ENCODE measurements at regions not wholly inside any gene's neighbourhood (a gene's known extent, or its start where the extent isn't known, plus 50 kb on each side); places are given as distances from the start of the nearest gene placed in this dataset.
A peak's percentile ranks its signal among the peaks of the same experiment; 100 is the strongest.

DNA sequence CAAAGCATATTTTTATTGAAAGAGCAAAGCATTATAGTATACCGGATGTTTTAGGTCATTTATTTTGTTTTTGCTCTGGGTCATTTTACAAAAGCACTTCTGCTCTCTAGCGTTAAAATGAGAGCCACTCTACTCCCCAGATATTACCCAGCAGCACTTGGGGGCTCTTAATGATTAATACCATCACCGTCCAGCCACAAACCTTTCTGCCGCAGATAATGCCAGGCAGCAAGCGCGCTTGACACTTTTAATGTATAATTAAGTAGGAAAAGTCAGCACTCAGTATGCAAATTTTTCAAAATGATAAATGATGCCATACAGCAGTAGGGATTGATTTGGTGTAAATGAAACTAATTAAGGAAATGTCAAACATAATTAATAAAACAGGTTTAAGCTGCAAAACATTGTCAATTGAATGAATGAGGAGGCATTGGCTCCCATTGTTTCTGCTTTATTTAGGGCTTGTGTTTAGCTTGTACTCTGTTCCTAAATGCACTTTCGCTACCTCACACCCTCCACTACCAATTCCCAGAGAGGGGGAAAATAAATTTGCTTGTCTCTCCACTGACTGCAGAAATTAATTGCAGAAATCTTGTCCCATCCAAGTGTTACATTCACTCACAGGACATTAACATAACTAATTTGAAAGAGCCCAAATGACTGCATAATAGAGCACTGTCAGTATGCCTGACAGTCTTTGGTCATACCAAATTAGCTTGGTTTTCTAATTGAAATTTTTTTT, 358.8 kb upstream of the ARRDC3 start:
- DNase-seq (ENCODE audit: low read depth, low spot score), result no peak

- DNase-seq (ENCODE audit: low read depth, low spot score), result no peak
These were observed 346.9 kb upstream of the ARRDC3 start for GRCh38 chr5:91730026-91730425.

DNA sequence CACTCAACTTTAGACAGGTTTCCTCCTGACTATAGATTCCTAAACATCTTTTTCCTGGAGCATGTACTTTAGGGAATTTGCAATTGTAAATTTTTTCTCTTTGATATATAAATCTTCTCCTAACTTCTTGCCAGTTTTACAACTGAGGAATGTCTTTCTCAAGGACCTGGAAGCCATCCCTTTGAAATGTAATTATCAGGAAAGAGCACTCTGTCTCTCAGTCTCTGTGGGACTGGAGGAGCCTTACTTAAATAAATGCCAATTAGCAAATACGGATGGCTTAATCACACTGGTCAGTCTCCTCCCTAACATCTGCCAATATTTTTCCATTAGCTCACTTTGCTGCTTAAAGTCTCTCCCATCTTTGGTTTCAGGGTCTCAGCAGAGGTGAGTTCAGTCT, 344.3 kb upstream of the ARRDC3 start:
- no peak for DNase-seq (ENCODE audit: low read depth, low spot score)

GRCh38 chr5:91722736-91723467, 339.8 kb upstream of the ARRDC3 start:
- DNase-seq (ENCODE audit: low read depth, low spot score), result no peak

GRCh38 chr5:91712718-91713117, 329.6 kb upstream of the ARRDC3 start:
- DNase-seq (ENCODE audit: low read depth, low spot score), result no peak

DNA sequence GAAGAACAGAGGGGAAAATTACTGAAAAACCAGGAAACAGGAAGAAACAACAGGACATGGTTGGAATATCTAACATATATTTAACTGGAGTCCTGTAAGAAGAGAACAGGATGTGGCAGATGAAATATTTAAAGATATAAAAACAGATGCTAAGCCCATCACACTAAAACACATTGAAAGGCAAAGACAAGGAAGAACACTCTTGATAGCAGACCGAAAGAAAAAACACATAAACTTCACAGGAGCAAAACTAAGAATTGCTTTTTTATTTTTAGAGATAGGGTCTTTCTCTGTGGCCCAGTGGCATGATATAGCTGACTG, 324.4 kb upstream of the ARRDC3 start:
- no peak for DNase-seq (ENCODE audit: low read depth, low spot score)

DNA sequence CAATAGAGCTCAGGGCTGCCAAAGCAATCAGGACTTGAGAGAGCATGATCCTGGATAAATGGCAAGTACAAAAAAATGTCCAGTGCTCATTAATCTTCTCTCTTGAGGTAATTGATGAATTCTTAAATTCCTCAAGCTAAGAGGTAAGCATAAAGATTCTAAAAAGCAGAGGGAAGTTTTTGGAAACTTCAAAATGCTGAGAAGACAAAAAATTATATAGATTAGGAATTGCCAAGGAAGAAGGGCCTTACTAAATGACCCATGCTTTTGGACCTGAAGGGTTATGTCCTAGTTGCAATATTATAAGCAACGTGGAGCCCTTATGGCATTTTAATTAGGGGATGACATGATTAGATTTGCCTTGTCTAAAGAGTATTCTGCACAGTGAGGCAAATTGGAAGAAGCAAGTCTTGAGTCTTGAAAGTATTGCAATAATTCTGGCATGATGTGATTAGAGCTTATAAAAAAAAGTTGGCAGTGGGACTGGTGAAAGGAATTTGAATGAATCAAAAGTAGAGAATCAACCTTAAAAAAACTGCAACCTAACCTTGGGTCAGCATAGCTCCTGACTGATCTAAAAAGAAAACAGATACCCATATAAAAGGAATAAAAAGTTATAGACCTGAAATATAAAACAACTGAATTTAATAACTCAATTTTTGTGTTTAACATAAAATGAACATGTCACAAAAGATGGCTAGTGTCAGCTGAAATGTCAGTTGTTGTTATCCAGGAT, 323.8 kb upstream of the ARRDC3 start:
- DNase-seq (ENCODE audit: low read depth, low spot score), result no peak

DNA sequence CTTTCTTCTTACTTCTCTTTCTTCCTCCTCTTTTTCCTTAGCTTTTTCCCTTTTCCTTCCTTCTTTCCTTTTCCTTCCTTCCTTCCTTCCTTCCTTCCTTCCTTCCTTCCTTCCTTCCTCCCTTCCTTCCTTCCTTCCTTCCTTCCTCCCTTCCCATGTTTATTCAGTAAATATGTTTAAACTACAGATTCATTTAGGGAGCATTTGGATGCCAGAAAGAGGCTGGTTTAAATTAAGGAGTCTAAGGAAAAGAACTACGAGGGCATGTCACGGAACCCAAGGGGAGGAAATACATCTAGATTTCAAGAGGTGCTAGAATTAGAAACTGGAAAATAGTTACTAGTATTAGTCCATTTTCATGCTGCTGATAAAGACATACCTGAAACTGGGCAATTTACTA, 320.0 kb upstream of the ARRDC3 start:
- no peak for DNase-seq (ENCODE audit: low read depth, low spot score)

DNA sequence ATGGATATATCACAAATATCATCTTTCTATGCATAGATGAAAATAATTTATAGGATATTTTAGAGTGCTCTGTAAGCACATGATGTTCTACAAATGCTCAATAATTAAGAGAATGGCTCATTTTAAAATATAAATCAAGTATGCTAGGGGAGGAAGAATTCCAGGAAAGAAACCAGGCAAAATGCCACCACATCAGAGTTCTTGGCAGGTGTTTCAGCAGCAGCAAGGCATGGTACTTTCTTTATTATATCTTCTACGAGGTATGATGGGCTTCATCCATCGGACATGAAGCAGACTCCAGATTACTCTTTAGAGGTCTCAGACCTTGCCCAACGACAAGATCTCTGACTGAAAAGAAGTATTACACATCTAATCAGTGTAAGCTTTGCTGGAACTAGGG, 316.3 kb upstream of the ARRDC3 start:
- no peak for DNase-seq (ENCODE audit: low read depth, low spot score)

DNA sequence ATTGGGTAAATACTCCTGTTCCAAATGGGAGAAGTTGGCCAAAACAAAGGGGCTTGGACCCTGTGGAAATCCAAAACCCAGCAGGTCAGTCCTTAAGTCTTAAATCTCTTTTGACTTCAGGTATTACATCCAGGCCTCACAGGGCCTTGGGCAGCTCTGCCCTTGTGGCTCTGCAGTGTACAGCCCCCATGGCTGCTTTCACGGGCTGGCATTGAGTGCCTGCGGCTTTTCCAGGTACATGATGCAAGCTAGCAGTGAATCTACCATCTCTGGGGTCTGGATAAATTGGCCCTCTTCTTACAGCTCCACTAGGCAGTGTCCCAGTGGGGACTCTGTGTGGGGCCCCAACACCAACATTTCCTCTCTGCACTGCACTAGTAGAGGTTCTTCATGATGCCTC, 308.5 kb upstream of the ARRDC3 start:
- DNase-seq (ENCODE audit: low read depth, low spot score), result no peak

- no peak for DNase-seq (ENCODE audit: low read depth, low spot score)
These were observed 307.8 kb upstream of the ARRDC3 start for GRCh38 chr5:91690921-91691320.

- no peak for DNase-seq (ENCODE audit: low read depth, low spot score)
These were observed 304.3 kb upstream of the ARRDC3 start for GRCh38 chr5:91687430-91687829.

- DNase-seq (ENCODE audit: low read depth, low spot score), result no peak
These were observed 301.5 kb upstream of the ARRDC3 start for GRCh38 chr5:91684625-91685024.

GRCh38 chr5:91670563-91670962, 287.4 kb upstream of the ARRDC3 start:
- DNase-seq (ENCODE audit: low read depth, low spot score), result no peak

DNA sequence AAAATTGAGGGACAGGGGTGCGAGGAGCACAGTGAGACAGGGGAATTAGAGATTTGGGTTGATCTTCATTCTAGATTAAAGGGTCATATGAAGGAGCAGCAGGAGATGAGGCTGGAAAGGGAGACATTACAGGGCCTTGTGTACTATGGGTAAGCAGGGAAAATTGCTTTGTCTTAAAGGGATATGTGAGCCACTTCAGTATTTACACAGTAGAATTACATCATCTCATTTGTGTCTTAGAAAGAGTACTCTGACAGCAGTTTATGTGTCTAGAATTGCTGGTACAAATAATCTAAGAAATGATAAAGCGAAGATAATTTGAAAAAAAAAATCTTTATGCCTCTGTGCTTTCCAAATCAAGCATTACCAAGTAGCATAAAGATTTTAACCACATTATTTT, 287.0 kb upstream of the ARRDC3 start:
- DNase-seq (ENCODE audit: low read depth, low spot score), result no peak

GRCh38 chr5:91668261-91668660, 285.1 kb upstream of the ARRDC3 start:
- no peak for DNase-seq (ENCODE audit: low read depth, low spot score)

DNA sequence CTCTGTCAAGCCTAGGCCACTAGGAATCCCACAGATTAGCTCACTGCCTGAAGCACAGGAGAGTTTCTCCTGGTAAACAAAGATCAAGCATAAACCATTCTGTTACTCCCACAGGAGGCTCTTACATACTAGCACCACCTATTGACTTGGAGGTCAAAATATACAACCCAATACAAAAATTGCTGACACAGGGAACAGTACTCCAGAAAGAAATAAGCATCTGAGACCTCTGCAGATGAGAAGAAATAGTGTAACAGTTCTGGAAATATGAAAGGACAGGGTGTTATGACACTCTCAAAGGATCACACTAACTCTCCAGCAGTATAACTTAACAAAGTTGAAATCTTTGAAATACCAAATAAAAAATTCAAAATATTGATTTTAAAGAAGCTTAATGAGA, 269.6 kb upstream of the ARRDC3 start:
- no peak for DNase-seq (ENCODE audit: low read depth, low spot score)

DNA sequence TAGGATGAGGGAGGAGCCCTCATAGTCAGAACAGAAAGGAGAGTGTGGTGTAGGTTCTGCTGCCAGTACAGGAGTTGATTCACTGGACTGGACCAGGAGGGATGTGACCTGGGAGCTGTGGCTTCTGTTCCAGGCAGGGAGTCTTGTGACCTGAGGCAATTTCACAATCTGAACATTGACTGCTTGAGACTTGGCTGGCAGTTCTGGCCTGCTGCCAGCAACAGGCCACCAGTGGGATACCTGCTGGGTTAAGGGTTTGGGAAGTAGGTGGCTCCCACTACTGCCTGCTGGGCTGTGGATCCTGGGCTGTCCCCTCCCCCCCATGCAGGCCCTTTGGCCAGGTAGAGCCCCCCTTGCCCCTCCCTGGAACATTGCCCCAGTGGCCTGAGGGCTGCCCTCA, 268.6 kb upstream of the ARRDC3 start:
- no peak for DNase-seq (ENCODE audit: low read depth, low spot score)

GRCh38 chr5:91645347-91645746, 262.2 kb upstream of the ARRDC3 start:
- no peak for DNase-seq (ENCODE audit: low read depth, low spot score)

- DNase-seq (ENCODE audit: low read depth, low spot score), result no peak
These were observed 260.7 kb upstream of the ARRDC3 start for GRCh38 chr5:91643797-91644196.

DNA sequence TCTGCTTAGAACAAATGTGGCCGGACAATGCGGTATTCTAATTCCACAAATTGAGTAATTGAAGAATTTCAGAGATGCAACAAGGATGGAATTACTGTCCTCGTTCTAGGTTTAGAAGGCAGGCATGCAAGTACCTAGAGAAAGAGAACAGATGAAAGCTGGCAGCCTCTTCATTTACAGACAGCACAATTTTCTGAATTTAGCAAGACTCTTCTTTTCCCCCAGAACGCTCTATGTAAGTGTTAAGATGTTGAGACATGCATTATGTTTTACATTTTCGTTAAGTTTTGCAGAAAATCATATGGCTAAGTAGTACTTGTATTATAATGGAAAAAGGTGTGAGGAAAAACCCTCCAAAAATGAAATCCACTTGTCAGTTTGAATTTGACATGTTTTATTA, 259.5 kb upstream of the ARRDC3 start:
- DNase-seq (ENCODE audit: low read depth, low spot score), result no peak

- DNase-seq (ENCODE audit: low read depth, low spot score), result peak; percentile 13
These were observed 258.7 kb upstream of the ARRDC3 start for GRCh38 chr5:91641730-91642350.

All from brain pericyte (primary cell).